Ecto neural progenitor cell (in vitro differentiated cells): ENCODE measurements at regions not wholly inside any gene's neighbourhood (a gene's known extent, or its start where the extent isn't known, plus 50 kb on each side); places are given as distances from the start of the nearest gene placed in this dataset.

Source experiments
- DNase-seq: peaks from one replicate; pipeline ENCODE4 v3.0.0-alpha.2; 2018; ENCODE audit warnings: low spot score

DNA sequence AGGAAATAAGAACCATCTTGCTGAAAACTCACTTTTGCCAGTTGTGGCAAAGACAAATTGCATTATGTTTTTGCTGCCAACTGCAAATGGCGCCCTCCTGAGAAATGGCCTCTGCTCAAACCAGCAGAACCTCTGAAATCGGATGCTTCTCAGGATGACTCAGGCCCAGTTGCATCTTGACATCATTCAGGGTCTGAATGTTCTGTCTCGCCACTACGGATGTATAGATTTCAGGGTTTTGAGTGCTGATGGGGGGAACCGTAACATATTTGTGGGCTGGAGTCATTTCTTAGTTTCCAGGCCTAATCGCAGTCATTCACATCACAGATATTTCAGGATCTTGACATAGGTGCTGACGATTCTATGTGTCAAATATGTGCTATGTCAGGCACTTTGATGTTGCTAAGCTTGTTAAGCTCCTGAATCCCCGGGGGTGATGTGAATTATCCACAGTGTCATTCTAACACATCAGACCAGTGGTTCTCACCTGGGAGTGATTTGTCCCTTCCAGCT, 207.1 kb downstream of the NFATC2 start:
- DNase-seq, result no peak

- DNase-seq, result no peak
These were observed 207.9 kb downstream of the NFATC2 start for GRCh38 chr20:51334609-51335008.

DNA sequence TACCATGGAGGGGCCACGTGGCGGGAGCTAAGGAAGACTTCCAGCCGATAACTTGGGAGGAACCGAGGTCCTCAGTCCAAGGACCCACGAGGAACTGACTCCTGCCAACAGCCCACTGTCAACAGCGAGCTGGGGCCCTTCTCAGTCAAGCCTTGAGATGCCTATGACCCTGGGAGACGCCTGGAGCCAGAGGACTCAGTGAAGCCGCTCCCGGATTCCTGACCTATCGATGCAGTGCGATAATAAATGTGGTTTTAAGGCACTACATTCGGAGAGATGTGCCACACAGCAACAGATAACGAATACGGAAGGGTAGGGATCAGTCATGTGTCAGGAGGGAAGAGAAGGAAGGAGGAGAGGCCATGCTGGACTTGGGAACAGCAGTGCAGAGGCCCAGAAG, 208.5 kb downstream of the NFATC2 start:
- no peak for DNase-seq

DNA sequence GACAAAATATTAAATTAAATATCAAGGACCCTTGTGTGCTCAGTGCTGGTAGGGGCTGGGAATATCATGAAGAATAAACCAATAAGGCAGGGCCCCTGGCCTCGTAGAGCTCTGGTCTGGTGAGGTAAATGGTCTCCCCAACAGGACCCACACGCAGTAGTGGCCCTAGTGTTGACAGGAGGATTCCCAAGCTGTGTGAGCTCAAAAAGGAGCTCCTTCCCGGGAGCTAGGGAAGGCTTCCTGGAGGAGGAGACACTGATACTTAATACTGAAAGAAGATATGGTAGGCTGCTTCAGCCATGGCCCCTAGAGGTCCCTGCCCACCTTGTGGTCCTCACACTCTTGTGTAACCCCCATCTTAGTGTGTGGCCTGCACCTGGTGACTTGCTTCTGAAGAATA, 209.1 kb downstream of the NFATC2 start:
- no peak for DNase-seq

GRCh38 chr20:51331481-51331880, 211.0 kb downstream of the NFATC2 start:
- DNase-seq, result no peak

GRCh38 chr20:51329845-51330244, 212.7 kb downstream of the NFATC2 start:
- no peak for DNase-seq

DNA sequence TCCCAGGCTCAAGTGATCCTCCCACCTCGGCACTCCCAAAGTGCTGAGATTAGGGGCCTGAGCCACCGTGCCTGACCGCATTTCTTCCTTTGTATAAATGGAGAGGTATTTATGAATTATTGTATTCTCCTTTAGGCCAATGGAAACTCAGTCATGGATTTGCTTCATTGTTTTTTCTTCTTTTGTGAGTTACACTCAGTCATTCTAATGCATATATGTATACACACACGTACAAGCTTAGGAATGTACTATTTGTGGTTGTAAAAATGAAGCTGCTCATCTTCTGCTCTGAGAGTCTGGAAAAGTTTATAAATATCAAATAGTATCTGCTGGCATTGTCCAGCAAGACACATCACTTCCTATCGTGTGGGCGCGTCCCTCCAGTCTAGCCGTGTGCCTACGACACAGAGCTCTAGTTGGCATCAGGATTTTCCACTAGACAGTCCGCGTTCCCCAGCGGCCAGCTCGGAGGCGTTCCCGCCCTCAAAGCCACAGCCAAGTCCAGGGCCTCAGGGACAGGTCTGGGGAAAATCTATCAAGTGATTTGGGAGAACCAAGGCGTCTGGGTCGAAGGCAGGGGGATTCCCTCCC, 215.2 kb downstream of the NFATC2 start:
- DNase-seq, result no peak

GRCh38 chr20:51326201-51326819, 216.2 kb downstream of the NFATC2 start:
- peak; percentile 72 for DNase-seq

DNA sequence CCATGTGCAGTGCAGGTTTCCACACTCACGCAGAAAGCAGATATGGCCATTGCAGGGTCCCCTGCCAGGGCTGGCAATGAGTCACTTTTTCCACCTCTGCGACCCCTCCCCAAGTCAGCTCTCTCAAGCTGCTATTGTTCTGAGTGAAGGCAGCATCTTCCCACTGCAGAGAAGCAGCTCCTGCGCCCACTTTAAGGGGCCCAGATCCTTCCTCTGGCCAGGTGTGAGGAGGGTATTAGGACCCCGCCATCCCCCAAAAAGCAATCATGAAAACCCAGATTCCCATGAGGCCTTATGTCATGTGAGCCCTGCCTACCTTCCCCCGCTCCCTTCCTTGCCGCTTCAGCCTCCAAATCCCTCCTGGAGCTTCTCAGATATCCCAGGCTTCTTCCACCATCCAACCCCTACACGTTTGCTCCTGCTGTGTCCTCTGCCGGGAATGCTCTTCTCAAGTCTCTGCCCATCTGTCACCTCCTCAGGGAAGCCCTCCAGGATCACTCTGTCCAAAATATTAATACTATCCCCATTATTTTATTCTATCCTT, 220.3 kb downstream of the NFATC2 start:
- DNase-seq, result no peak

DNA sequence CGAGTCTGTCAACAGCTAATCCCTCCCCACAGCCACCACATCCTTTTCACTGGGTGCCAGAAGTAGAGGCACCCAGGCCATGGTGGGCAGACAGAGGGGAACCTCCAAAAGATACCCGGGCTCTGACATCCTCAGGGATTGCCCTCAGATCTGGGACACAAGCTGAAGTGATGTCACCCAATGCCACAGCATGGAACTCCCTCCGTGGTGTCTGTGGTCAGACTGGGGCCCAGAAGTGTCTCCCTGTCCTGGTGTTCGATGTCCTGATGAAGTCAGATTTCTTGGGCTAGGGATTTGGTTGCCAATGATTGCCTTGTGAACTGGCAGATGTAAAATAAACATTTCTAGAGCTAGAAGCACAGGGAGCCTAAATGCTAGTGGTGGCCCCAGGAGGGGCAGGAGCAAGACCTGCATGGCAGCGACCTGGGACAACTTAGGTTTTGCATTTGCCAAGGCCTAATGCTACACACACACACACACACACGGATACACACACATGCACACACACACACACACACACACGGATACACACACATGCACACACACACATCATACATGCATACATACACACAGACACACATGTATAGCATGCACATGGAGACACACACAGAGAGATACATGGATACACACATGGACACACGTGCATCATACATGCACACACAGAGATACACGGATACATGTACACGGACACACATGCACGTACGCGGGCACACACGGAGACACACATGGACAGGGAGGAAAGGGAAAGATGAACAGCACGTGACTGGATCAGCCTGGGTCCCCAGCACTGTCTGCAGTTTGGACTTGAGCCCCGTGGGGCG, 221.0 kb downstream of the NFATC2 start:
- DNase-seq, result no peak

- no peak for DNase-seq
These were observed 223.0 kb downstream of the NFATC2 start for GRCh38 chr20:51319522-51319921.

DNA sequence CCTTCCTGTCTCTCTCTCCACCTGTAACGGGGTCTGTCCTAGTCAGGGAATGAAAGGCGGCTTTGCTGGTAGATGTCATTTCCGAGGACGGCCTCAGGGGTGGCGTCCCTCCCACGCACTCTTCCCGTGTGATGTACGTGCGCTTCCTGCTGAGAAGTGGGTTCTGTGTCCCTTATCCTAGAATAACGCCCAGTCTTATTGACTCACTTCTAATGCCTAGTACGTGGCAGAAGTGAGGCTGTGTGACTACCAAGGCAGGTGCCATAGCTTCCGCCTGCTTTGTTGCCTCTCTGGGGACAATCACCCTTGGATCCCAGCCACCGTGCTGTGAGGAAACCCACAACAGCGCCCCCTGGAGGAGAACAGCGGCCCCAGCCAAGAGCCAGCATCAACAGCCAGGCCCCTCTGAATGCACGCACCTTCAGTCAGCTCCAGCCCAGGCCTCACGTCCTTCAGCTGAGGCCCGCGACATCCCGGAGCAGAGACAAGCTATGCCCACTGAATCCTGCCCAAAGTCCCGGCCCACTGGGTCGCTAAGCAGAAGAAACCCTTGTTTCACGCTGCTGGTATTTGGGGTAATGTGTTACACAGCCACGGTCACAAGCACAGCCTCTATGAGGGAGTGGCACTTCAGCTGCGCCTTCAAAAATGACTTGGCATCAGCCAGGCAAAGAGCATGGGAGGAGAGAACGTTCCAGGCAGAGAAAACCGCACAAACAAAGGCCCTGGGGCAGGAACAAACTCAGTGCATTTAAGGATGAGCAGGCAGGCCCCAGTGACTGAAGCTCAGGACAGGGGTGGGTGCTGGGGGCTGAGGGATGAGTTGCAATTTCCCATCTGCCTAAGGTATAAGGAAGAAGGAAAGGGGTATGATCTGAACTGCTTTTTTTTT, 224.2 kb downstream of the NFATC2 start:
- DNase-seq, result peak; percentile 92

DNA sequence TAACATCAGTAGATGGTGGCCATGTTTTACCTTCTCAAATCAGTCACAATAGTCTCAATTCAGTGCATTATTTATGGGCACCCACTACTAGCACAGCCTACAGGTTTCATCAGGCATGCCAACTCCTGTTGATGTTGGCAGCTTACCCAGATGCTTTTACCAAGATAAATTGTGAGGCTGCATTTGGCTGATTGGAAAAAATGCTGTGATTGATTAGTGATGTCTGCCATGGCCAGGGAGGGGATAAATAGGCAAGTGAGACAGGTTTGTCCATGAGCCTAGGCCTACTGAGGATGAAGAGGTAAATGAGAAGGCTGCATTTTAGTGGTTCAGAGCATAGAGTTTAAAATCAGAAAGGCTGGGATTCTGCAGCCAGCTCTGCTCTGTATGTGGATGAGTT, 227.1 kb downstream of the NFATC2 start:
- DNase-seq, result no peak

GRCh38 chr20:51313358-51313827, 229.1 kb downstream of the NFATC2 start:
- no peak for DNase-seq

DNA sequence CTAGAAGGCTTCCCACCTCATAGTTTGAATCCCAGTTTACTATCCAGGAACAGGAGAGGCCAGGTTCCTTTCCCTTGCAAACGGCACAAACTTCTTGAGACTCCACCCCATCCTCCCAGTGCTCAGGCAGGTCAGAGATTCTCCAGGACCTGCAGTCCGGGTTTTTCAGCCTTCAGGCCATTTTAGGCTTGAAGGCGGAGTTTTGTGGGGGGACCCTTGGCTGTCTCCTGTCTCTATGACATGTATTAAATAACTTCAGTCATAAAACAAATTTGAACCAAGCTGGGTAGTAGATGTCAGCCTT, 230.1 kb downstream of the NFATC2 start:
- DNase-seq, result no peak

- no peak for DNase-seq
These were observed 230.7 kb downstream of the NFATC2 start for GRCh38 chr20:51311636-51312479.

DNA sequence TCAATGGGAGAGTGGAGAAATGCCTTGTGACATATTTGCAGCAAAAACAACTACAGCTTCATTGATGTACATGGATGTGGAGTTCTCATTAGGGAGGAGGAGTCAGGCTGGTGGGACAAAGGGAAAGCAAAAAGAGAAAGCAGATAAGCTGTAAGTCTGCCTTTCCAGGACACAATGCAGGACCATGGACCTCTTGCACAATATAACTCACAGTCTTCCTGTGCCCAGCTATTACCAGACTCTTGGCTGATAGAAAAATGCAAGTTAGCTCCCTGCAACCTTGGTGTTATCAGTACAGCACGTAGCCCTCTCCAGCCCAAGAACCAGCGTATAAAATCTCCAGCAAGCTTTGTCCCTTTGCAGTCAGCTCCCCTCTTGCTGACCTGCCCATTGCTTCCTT, 232.3 kb downstream of the NFATC2 start:
- DNase-seq, result no peak

DNA sequence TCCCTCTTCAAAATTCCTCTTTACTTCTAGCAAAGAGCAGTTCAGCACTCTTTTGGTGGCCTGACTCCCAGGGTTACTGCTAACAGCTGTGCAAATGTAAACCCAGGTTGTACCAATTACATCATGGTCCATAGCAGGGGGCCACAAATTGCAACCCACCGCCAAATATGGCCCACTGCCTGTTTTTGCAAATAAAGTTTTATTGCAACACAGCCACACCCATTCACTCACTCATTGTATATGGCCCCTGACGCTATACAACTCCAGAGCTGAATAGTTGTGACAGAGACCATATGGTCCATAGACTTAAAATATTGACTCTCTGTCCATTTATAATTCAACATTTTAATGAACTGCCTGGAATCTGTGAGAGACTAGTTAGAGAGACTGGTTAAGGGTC, 233.4 kb downstream of the NFATC2 start:
- DNase-seq, result no peak

- DNase-seq, result peak; percentile 90
These were observed 235.8 kb downstream of the NFATC2 start for GRCh38 chr20:51306521-51307358.

- no peak for DNase-seq
These were observed 236.4 kb downstream of the NFATC2 start for GRCh38 chr20:51306081-51306480.
